ENCODE measurements at regions not wholly inside any gene's neighbourhood (a gene's known extent, or its start where the extent isn't known, plus 50 kb on each side); places are given as distances from the start of the nearest gene placed in this dataset.

DNA sequence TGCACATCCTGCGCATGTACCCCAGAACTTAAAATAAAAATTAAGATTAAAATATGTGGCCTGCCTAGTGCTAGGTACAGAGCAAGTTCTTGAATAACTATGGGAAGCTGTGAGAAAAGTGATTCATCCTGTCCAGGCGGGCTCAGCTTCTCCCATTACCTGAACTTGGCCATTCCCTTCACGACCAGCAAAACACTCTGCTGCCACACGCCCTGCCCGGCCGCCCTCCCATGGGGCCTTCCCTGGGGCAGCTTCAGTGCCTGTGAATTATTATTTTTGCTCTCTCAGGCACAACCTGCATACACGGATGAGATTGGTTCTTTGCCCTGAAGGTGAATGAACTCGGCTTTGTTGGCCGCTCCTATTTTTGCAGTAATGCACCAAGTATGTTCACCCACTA, 209.2 kb upstream of the SHH start:
- in situ Hi-C loops (cut with MboI; ENCODE audit: low sequenced_read_pairs) (no loop called here), intact Hi-C loops (cut with micrococcal nuclease) (no loop called here), dilution Hi-C loops (cut with HindIII; ENCODE audit: low sequenced_read_pairs, unreplicated experiment) (no loop called here)
- Histone ChIP-seq H3K9ac (ENCODE audit: low read depth, low read length) (no peak overlapping the region), H3K4me3 (ENCODE audit: insufficient read depth, low read depth, low read length) (no peak overlapping the region), H3K27ac (ENCODE audit: insufficient read depth, low read length) (no peak overlapping the region), H3K4ac (ENCODE audit: low read depth, low read length) (no peak overlapping the region), H2BK5ac (ENCODE audit: low read depth, low read length, poor library complexity, severe bottlenecking) (no peak overlapping the region), H3K36me3 (ENCODE audit: control insufficient read depth, insufficient read depth, low read length) (no peaks in the 10 kb centered on the region), H3K9me1 (ENCODE audit: insufficient read depth, low read length) (no peaks in the 10 kb centered on the region), H3K4me1 (ENCODE audit: control insufficient read depth, insufficient read depth, low read length) (no peaks in the 10 kb centered on the region), H3K79me1 (ENCODE audit: low read depth in 1 of 2, low read length in 2 of 2) (no peaks in the 10 kb centered on the region), H4K20me1 (ENCODE audit: insufficient read depth, low read length) (no peaks in the 10 kb centered on the region), H3K23ac (ENCODE audit: low read depth, low read length) (no peak overlapping the region), H2BK15ac (ENCODE audit: low read depth, low read length) (no peak overlapping the region), H2BK120ac (ENCODE audit: low read depth, low read length) (no peak overlapping the region), H3K27me3 (ENCODE audit: control insufficient read depth, insufficient read depth, low read length) (no peaks in the 10 kb centered on the region), H3K56ac (ENCODE audit: extremely low read depth, insufficient read depth, low read length) (no peak overlapping the region), H3K4me2 (ENCODE audit: low read depth, low read length) (no peak overlapping the region), H3K9me3 (ENCODE audit: control insufficient read depth, insufficient read depth, low read length) (peaks cover 27% of the 10 kb centered on the region), H4K8ac (ENCODE audit: low read depth in 2 of 2, low read length in 2 of 2) (no peak overlapping the region), H3K14ac (replicated peaks; ENCODE audit: low read depth, low read length) (no peak overlapping the region), H2BK20ac (ENCODE audit: low read depth, low read length) (no peak overlapping the region), H4K5ac (ENCODE audit: low read depth, low read length) (no peak overlapping the region), H4K91ac (ENCODE audit: insufficient read depth, low read depth, low read length) (no peak overlapping the region), H2AK9ac (replicated peaks; ENCODE audit: low read depth, low read length, poor library complexity) (no peak overlapping the region), H3K18ac (ENCODE audit: low read depth, low read length) (no peak overlapping the region), H2AFZ (replicated peaks; ENCODE audit: low read length, poor library complexity) (no peak overlapping the region), H2AK5ac (ENCODE audit: low read depth, low read length) (no peak overlapping the region)
- no peak for ATAC-seq (ENCODE audit: low read depth)
- no CpG with 5 or more reads among the region's 9 CpGs for WGBS, 2 experiments (ENCODE audit: extremely low coverage in 2 of 2, insufficient read length in 1 of 2)
- POLR2A ChIA-PET (ENCODE audit: unreplicated experiment) = no interaction called here
- BruUV-seq (replicated peaks) = no TSS peak
- DNase-seq = no peak
- CTCF ChIA-PET = no interaction called here
- TF ChIP-seq CTCF (conservative IDR thresholded peaks at IDR 0.05; ENCODE audit: low read depth, low read length) = no peak
- no peak for TF ChIP-seq RFX5 (IDR thresholded peaks at IDR 0.05; ENCODE audit: low read depth, low read length)
